Panc1 (cell line): ENCODE measurements at regions not wholly inside any gene's neighbourhood (a gene's known extent, or its start where the extent isn't known, plus 50 kb on each side); places are given as distances from the start of the nearest gene placed in this dataset.

Experiments
- CTCF ChIP-seq: fragments of 450-650 bp; IDR thresholded peaks from 2 replicates; pipeline ENCODE4 v1.5.1; 2017; ENCODE audit warnings: mild to moderate bottlenecking
- REST ChIP-seq, 2 experiments: IDR thresholded peaks; 2 replicates each; pipeline ENCODE4 v1.6.1; 2011 to 2012; ENCODE audit warnings: low read depth in 2 of 2, control low read depth in 1 of 2, low read length in 1 of 2, mild to moderate bottlenecking in 1 of 2, moderate library complexity in 1 of 2; ENCODE audit not compliant: insufficient read depth in 1 of 2

- no peak for TF ChIP-seq REST (IDR thresholded peaks at IDR 0.05; ENCODE audit: insufficient read depth in 1 of 2, low read depth in 2 of 2, low read length in 1 of 2)
- no peak for TF ChIP-seq CTCF
These were observed 179.3 kb upstream of the AMOT start for GRCh38 chrX:113019958-113020357.
